H9 (cell line): ENCODE measurements at regions not wholly inside any gene's neighbourhood (a gene's known extent, or its start where the extent isn't known, plus 50 kb on each side); places are given as distances from the start of the nearest gene placed in this dataset.

Source experiments
- DNase-seq: peaks from one replicate; pipeline ENCODE4 v3.0.0-alpha.2; 2017
- H2AFZ ChIP-seq: one replicate; pipeline ENCODE4 v1.6.1; 2013; ENCODE audit warnings: mild to moderate bottlenecking, low read length, control low read depth, moderate library complexity
- H2AK5ac ChIP-seq: 2 replicates; pipeline ENCODE4 v1.6.1; 2013; ENCODE audit warnings: low read length, control low read depth, mixed read lengths; ENCODE audit not compliant: insufficient read length
- H2BK120ac ChIP-seq: one replicate; pipeline ENCODE4 v1.6.1; 2013; ENCODE audit warnings: low read depth, mild to moderate bottlenecking, low read length, control low read depth, inconsistent platforms; ENCODE audit not compliant: poor library complexity, severe bottlenecking
- H2BK12ac ChIP-seq: 2 replicates; pipeline ENCODE4 v1.6.1; 2013; ENCODE audit warnings: low read length, control low read depth, mixed read lengths, low read depth; ENCODE audit not compliant: insufficient read length
- H2BK15ac ChIP-seq: 2 replicates; pipeline ENCODE4 v1.6.1; 2013; ENCODE audit warnings: low read depth, low read length, control low read depth
- H2BK20ac ChIP-seq: one replicate; pipeline ENCODE4 v1.6.1; 2013; ENCODE audit warnings: low read depth, mild to moderate bottlenecking, low read length, control low read depth, inconsistent platforms; ENCODE audit not compliant: poor library complexity, severe bottlenecking
- H2BK5ac ChIP-seq: 2 replicates; pipeline ENCODE4 v1.6.1; 2013; ENCODE audit warnings: low read length, control low read depth, mixed read lengths; ENCODE audit not compliant: insufficient read length
- H3K14ac ChIP-seq: 2 replicates; pipeline ENCODE4 v1.6.1; 2013; ENCODE audit warnings: low read length, control low read depth; ENCODE audit not compliant: insufficient read depth
- H3K18ac ChIP-seq: 2 replicates; pipeline ENCODE4 v1.6.1; 2013; ENCODE audit warnings: low read depth, mild to moderate bottlenecking, mixed read lengths, low read length, control low read depth; ENCODE audit not compliant: insufficient read length
- H3K23ac ChIP-seq: 2 replicates; pipeline ENCODE4 v1.6.1; 2013; ENCODE audit warnings: low read length, control low read depth, mixed read lengths, low read depth; ENCODE audit not compliant: insufficient read length
- H3K23me2 ChIP-seq: 2 replicates; pipeline ENCODE4 v1.6.1; 2013; ENCODE audit warnings: low read depth, mild to moderate bottlenecking, mixed read lengths, low read length, control low read depth; ENCODE audit not compliant: insufficient read length, poor library complexity, severe bottlenecking
- H3K27ac ChIP-seq: 2 replicates; pipeline ENCODE4 v1.5.1; 2013; ENCODE audit warnings: low read length, control low read depth, mixed read lengths, low read depth; ENCODE audit not compliant: insufficient read length
- H3K27me3 ChIP-seq: 2 replicates; pipeline ENCODE4 v1.6.1; 2013; ENCODE audit warnings: low read length, control low read depth, inconsistent platforms; ENCODE audit not compliant: insufficient read depth
- H3K4ac ChIP-seq: 2 replicates; pipeline ENCODE4 v1.6.1; 2013; ENCODE audit warnings: low read depth, mild to moderate bottlenecking, control low read depth, inconsistent platforms, low read length, moderate library complexity
- H3K4me1 ChIP-seq: 2 replicates; pipeline ENCODE4 v1.6.1; 2013; ENCODE audit warnings: low read length, control low read depth, inconsistent platforms; ENCODE audit not compliant: insufficient read depth
- H3K4me2 ChIP-seq: 2 replicates; pipeline ENCODE4 v1.6.1; 2013; ENCODE audit warnings: low read length, control low read depth, mixed read lengths; ENCODE audit not compliant: insufficient read length, insufficient read depth
- H3K56ac ChIP-seq: 2 replicates; pipeline ENCODE4 v1.6.1; 2013; ENCODE audit warnings: low read depth, mild to moderate bottlenecking, mixed read lengths, low read length, control low read depth; ENCODE audit not compliant: insufficient read length
- H3K79me1 ChIP-seq: 2 replicates; pipeline ENCODE4 v1.6.1; 2013; ENCODE audit warnings: low read depth, mild to moderate bottlenecking, moderate library complexity, low read length, control low read depth, inconsistent platforms; ENCODE audit not compliant: insufficient read depth, poor library complexity, severe bottlenecking
- H3K79me2 ChIP-seq: 2 replicates; pipeline ENCODE4 v1.6.1; 2013; ENCODE audit warnings: low read length, control low read depth, inconsistent platforms; ENCODE audit not compliant: insufficient read depth
- H3K9ac ChIP-seq: 2 replicates; pipeline ENCODE4 v1.6.1; 2013; ENCODE audit warnings: low read length, control low read depth, mixed read lengths; ENCODE audit not compliant: insufficient read length; ENCODE audit errors: extremely low read depth
- H3K9me3 ChIP-seq: one replicate; pipeline ENCODE4 v1.6.1; 2013; ENCODE audit warnings: low read depth, low read length, inconsistent platforms; ENCODE audit not compliant: control insufficient read depth
- H3T11ph ChIP-seq: one replicate; pipeline ENCODE4 v1.6.1; 2013; ENCODE audit warnings: mild to moderate bottlenecking, low read length, control low read depth, inconsistent platforms
- H4K20me1 ChIP-seq: one replicate; pipeline ENCODE4 v1.6.1; 2013; ENCODE audit not compliant: control insufficient read depth, insufficient read length, insufficient read depth
- H4K5ac ChIP-seq: 2 replicates; pipeline ENCODE4 v1.6.1; 2013; ENCODE audit warnings: low read depth, mild to moderate bottlenecking, mixed read lengths, low read length, control low read depth; ENCODE audit not compliant: insufficient read length
- H4K8ac ChIP-seq: replicated peaks from 2 replicates; pipeline ENCODE4 v1.6.1; 2013; ENCODE audit warnings: low read length, control low read depth, mixed read lengths, low read depth; ENCODE audit not compliant: insufficient read length
- H4K91ac ChIP-seq: 2 replicates; pipeline ENCODE4 v1.6.1; 2013; ENCODE audit warnings: low read depth, mild to moderate bottlenecking, moderate library complexity, mixed read lengths, low read length, control low read depth; ENCODE audit not compliant: insufficient read length
- H3K27ac Mint-ChIP-seq, 3 experiments: 2 replicates in 2 of 3; 3 replicates in 1 of 3; pipeline ENCODE4 v1.8.0; 2020 to 2021; ENCODE audit warnings: mixed read lengths in 3 of 3, mild to moderate bottlenecking in 1 of 3, moderate library complexity in 1 of 3
- H3K27me3 Mint-ChIP-seq: 2 replicates; pipeline ENCODE4 v1.8.0; 2021; ENCODE audit warnings: low read depth, mild to moderate bottlenecking, moderate library complexity, mixed read lengths
- H3K36me3 Mint-ChIP-seq, 3 experiments: 2 replicates in 2 of 3; 3 replicates in 1 of 3; pipeline ENCODE4 v1.8.0; 2020 to 2021; ENCODE audit warnings: low read depth in 3 of 3, mixed read lengths in 3 of 3; ENCODE audit not compliant: insufficient read depth in 1 of 3
- H3K4me1 Mint-ChIP-seq, 2 experiments: 2 replicates each; pipeline ENCODE4 v1.8.0; 2020; ENCODE audit warnings: mixed read lengths in 2 of 2
- H3K4me3 Mint-ChIP-seq, 2 experiments: 2 replicates in 1 of 2; 3 replicates in 1 of 2; pipeline ENCODE4 v1.8.0; 2020 to 2021; ENCODE audit warnings: mild to moderate bottlenecking in 2 of 2, mixed read lengths in 2 of 2, moderate library complexity in 1 of 2
- H3K9me3 Mint-ChIP-seq, 2 experiments: 2 replicates in 1 of 2; 3 replicates in 1 of 2; pipeline ENCODE4 v1.8.0; 2020; ENCODE audit warnings: mild to moderate bottlenecking in 2 of 2, mixed read lengths in 2 of 2, moderate library complexity in 1 of 2
- CTCF ChIP-seq: fragments of 200-600 bp; sonication (generic); conservative IDR thresholded peaks from 3 replicates; pipeline ENCODE4 v1.8.0; 2021; ENCODE audit warnings: antibody characterized with exemption, mild to moderate bottlenecking
- WGBS: extraction: QIAGEN DNeasy Blood & Tissue Kit; methylation state at CpG from one replicate; pipeline ENCODE4 v1.1.7; 2013; ENCODE audit warnings: missing lambda C conversion rate, low lambda C conversion rate, mixed read lengths; ENCODE audit not compliant: insufficient read length; ENCODE audit errors: extremely low coverage; 5-methylcytosine and 5-hydroxymethylcytosine counted together

DNA sequence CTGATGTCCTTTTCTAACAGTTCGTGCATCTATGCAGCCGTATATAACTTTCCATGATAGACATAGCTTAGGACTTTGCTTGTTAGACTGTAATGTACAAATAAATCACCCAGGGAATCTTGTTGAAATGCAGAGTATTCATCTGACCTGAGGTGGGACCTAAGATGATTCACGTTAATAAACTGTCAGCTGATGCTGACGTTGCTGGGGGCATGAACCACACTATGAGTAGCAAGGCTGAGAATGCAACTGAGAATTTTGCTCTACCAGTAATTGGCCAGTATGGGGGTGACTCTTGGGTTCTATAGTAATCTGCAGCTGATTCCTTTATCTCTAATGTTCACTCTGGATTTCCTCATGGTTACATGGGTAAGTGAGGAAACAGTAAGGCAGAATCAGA lies 130.1 kb upstream of the MALRD1 start:
- Histone ChIP-seq H2BK20ac (no peak overlapping the region), H3K14ac (no peak overlapping the region), H2AFZ (no peak overlapping the region), H3K4me2 (no peak overlapping the region), H3K79me2 (no peaks in the 10 kb centered on the region), H4K20me1 (no peaks in the 10 kb centered on the region), H2AK5ac (no peak overlapping the region), H3K23ac (no peak overlapping the region), H3K18ac (no peak overlapping the region), H3T11ph (no peak overlapping the region), H2BK5ac (no peak overlapping the region), H3K27me3 (no peaks in the 10 kb centered on the region), H2BK15ac (no peak overlapping the region), H3K9ac (no peak overlapping the region), H2BK12ac (no peak overlapping the region), H4K91ac (no peak overlapping the region), H3K4ac (no peak overlapping the region), H4K8ac (no peak overlapping the region), H3K56ac (no peak overlapping the region), H3K23me2 (no peaks in the 10 kb centered on the region), H3K4me1 (no peaks in the 10 kb centered on the region), H4K5ac (no peak overlapping the region), H2BK120ac (no peak overlapping the region), H3K79me1 (no peaks in the 10 kb centered on the region), H3K9me3 (no peaks in the 10 kb centered on the region), H3K27ac (no peak overlapping the region)
- Mint-ChIP-seq H3K27me3 (no peaks in the 10 kb centered on the region), H3K36me3 (0 out of 7 replicates have a peak, but pooled peaks cover 0 to under 1% (median 0%) of the 10 kb centered on the region in 3 experiments), H3K9me3 (no peaks in the 10 kb centered on the region), H3K27ac (no peak overlapping the region), H3K4me1 (no peaks in the 10 kb centered on the region), H3K4me3 (no peak overlapping the region)
- TF ChIP-seq CTCF = no peak
- no CpG with 5 or more reads among the region's 4 CpGs for WGBS
- no peak for DNase-seq
